CD8-positive, alpha-beta memory T cell (primary cell): ENCODE measurements at regions not wholly inside any gene's neighbourhood (a gene's known extent, or its start where the extent isn't known, plus 50 kb on each side); places are given as distances from the start of the nearest gene placed in this dataset.
A peak's percentile ranks its signal among the peaks of the same experiment; 100 is the strongest.

Experiments used
- CTCF ChIA-PET: fragments of 350-600 bp; sonication (Branson Sonifier 250); formaldehyde crosslinking; loops from one replicate; lab custom pipeline; 2021; ENCODE audit warnings: antibody characterized with exemption; lab: Charles Lee
- POLR2A ChIA-PET: fragments of 350-600 bp; sonication (Branson Sonifier 250); formaldehyde crosslinking; loops from one replicate; lab custom pipeline; 2021; ENCODE audit warnings: antibody characterized with exemption; lab: Charles Lee
- DNase-seq, 5 donors: peaks; one replicate each; pipeline versions ENCODE4 v3.0.0 to v3.0.0-alpha.2; 2020 to 2022; ENCODE audit warnings: mixed read lengths in 1 of 5
- H3K27ac ChIP-seq: one replicate; pipeline ENCODE4 v1.7.0; 2013; ENCODE audit warnings: low read depth, mild to moderate bottlenecking, low read length, moderate library complexity
- H3K27me3 ChIP-seq: 2 replicates; pipeline ENCODE4 v1.7.0; 2013; ENCODE audit warnings: low read length, mild to moderate bottlenecking; ENCODE audit not compliant: insufficient read depth, poor library complexity, severe bottlenecking
- H3K36me3 ChIP-seq: 2 replicates; pipeline ENCODE4 v1.7.0; 2013; ENCODE audit warnings: mild to moderate bottlenecking, low read length, moderate library complexity; ENCODE audit not compliant: insufficient read depth
- H3K4me1 ChIP-seq: 2 replicates; pipeline ENCODE4 v1.7.0; 2013; ENCODE audit warnings: mild to moderate bottlenecking, low read length, moderate library complexity; ENCODE audit not compliant: insufficient read depth
- H3K4me3 ChIP-seq: 2 replicates; pipeline ENCODE4 v1.7.0; 2013; ENCODE audit warnings: mild to moderate bottlenecking, low read length
- H3K9me3 ChIP-seq: 2 replicates; pipeline ENCODE4 v1.7.0; 2013; ENCODE audit warnings: mild to moderate bottlenecking, low read length
- H3K27ac Mint-ChIP-seq, 8 donors: one replicate each; pipeline ENCODE4 v1.8.0; 2020 to 2021; ENCODE audit warnings: mixed read lengths in 8 of 8, mild to moderate bottlenecking in 6 of 8, inconsistent platforms in 3 of 8, moderate library complexity in 3 of 8
- H3K27me3 Mint-ChIP-seq, 2 donors: one replicate each; pipeline ENCODE4 v1.8.0; 2020 to 2021; ENCODE audit warnings: mixed read lengths in 2 of 2, mild to moderate bottlenecking in 1 of 2, moderate library complexity in 1 of 2
- H3K36me3 Mint-ChIP-seq, 3 donors: one replicate each; pipeline ENCODE4 v1.8.0; 2020 to 2021; ENCODE audit warnings: mixed read lengths in 3 of 3, inconsistent platforms in 1 of 3, mild to moderate bottlenecking in 1 of 3
- H3K4me1 Mint-ChIP-seq, 3 donors: one replicate each; pipeline ENCODE4 v1.8.0; 2020 to 2021; ENCODE audit warnings: mixed read lengths in 3 of 3, inconsistent platforms in 1 of 3, mild to moderate bottlenecking in 1 of 3
- H3K4me3 Mint-ChIP-seq, 7 donors: one replicate each; pipeline ENCODE4 v1.8.0; 2020 to 2021; ENCODE audit warnings: mixed read lengths in 7 of 7, mild to moderate bottlenecking in 6 of 7, moderate library complexity in 4 of 7, inconsistent platforms in 2 of 7
- H3K9me3 Mint-ChIP-seq, 5 donors: one replicate each; pipeline ENCODE4 v1.8.0; 2020 to 2022; ENCODE audit warnings: mixed read lengths in 5 of 5, mild to moderate bottlenecking in 3 of 5, moderate library complexity in 2 of 5, inconsistent platforms in 1 of 5

DNA sequence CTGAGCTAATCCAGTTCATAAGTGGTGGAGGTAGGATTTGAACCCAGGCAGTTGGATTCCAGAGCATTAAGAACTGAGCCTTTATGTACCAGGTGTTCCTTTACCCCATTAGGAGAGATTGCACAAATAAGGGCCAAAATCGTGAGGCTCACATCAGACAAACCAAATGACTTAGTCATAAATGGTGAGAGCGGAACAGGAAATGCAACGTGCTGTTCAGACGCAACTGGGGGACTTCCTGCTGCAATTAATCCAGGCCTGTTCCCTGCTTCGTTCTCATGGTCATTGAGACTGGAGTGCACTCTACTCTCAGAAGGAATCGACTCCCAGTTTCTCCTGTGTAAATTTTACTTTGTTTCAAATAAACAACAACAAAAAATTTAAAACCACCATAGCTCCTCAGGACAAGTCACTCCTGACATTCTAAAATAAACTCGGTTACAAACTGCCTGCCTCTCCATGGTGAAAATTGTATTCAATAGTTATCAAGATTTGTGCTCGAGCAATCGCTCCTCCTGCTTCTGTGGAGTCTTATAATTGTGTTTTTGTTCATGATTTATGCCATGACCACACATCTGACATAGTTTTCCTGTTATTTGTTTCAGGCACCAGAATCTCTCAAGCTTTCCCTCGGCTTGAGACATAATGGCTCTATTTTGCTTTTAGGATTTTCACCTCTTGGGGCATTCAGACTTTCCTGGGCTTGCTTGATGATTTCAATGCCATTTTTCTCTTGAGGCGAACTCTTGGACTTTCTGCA is 115.3 kb upstream of the BMPER start:
- ChIA-PET CTCF (no interaction called here), POLR2A (no interaction called here)
- Mint-ChIP-seq H3K27ac (no peak overlapping the region), H3K4me1 (no peaks in the 10 kb centered on the region), H3K9me3 (no peaks in the 10 kb centered on the region), H3K27me3 (no peaks in the 10 kb centered on the region), H3K36me3 (peaks cover 0 to 6% (median 1%) of the 10 kb centered on the region in 3 donors), H3K4me3 (no peak overlapping the region)
- no peak overlapping the region for H3K4me3 ChIP-seq
- no peaks in the 10 kb centered on the region for H3K36me3 ChIP-seq
- H3K4me1 ChIP-seq = no peaks in the 10 kb centered on the region
- no peak overlapping the region for H3K27ac ChIP-seq
- no peak for DNase-seq
- no peaks in the 10 kb centered on the region for H3K9me3 ChIP-seq
- H3K27me3 ChIP-seq = no peaks in the 10 kb centered on the region

DNA sequence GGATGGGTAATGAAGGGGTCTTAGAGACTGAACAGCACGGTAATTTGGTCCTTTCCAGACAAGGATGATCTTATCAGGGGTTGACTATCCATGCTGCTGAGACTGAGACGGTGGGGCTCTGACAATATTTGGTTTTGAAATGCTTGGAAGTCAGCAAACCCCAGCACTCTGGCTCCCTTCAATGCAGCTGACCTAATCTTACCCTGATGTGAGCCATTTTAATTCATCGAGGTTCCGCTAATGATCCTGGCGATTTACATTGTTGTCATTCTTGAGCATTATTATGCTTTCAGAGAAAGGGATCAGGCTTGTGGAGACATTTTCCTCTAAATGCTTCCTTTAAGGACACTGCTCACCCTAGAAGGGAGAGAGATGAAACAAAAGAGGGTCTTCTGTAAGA is 114.6 kb upstream of the BMPER start:
- Mint-ChIP-seq H3K4me1 (no peaks in the 10 kb centered on the region), H3K9me3 (no peaks in the 10 kb centered on the region), H3K4me3 (no peak overlapping the region), H3K27me3 (no peaks in the 10 kb centered on the region), H3K27ac (no peak overlapping the region), H3K36me3 (peaks cover 0 to 6% (median 1%) of the 10 kb centered on the region in 3 donors)
- no peaks in the 10 kb centered on the region for H3K36me3 ChIP-seq
- ChIA-PET CTCF (no interaction called here), POLR2A (no interaction called here)
- H3K27me3 ChIP-seq = no peaks in the 10 kb centered on the region
- H3K4me1 ChIP-seq = no peaks in the 10 kb centered on the region
- H3K4me3 ChIP-seq = no peak overlapping the region
- no peak for DNase-seq
- H3K27ac ChIP-seq = no peak overlapping the region
- H3K9me3 ChIP-seq = no peaks in the 10 kb centered on the region

DNA sequence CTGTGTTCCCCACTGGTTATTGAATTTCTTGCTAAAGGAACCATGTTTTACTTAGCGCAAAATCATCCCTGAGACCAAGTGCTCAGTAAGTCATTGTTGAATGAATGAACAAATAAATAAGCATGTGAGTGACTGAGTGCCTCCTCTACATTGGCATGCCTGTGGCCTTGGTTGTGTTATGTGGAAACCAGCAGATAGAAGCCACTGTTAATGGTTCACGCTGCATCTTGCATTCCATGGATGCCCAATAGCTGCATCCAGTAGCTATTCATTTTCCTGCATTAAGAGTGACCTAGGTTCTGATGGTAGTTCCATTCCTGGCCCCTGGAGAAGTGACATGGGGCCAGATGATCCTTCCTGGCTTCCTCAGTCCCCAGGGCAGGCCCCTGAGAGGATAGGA is 113.3 kb upstream of the BMPER start:
- peak overlapping the region in 1 of 8 donors; percentile 58 for H3K27ac Mint-ChIP-seq
- Histone ChIP-seq H3K36me3 (no peaks in the 10 kb centered on the region), H3K9me3 (no peaks in the 10 kb centered on the region), H3K4me1 (no peaks in the 10 kb centered on the region), H3K27ac (no peak overlapping the region), H3K27me3 (no peaks in the 10 kb centered on the region), H3K4me3 (no peak overlapping the region)
- no peaks in the 10 kb centered on the region for H3K27me3 Mint-ChIP-seq
- no peaks in the 10 kb centered on the region for H3K9me3 Mint-ChIP-seq
- no peaks in the 10 kb centered on the region for H3K4me1 Mint-ChIP-seq
- CTCF ChIA-PET = no interaction called here
- H3K4me3 Mint-ChIP-seq = no peak overlapping the region
- POLR2A ChIA-PET = no interaction called here
- no peak for DNase-seq
- peaks cover 0 to 1% (median 0%) of the 10 kb centered on the region in 3 donors for H3K36me3 Mint-ChIP-seq

DNA sequence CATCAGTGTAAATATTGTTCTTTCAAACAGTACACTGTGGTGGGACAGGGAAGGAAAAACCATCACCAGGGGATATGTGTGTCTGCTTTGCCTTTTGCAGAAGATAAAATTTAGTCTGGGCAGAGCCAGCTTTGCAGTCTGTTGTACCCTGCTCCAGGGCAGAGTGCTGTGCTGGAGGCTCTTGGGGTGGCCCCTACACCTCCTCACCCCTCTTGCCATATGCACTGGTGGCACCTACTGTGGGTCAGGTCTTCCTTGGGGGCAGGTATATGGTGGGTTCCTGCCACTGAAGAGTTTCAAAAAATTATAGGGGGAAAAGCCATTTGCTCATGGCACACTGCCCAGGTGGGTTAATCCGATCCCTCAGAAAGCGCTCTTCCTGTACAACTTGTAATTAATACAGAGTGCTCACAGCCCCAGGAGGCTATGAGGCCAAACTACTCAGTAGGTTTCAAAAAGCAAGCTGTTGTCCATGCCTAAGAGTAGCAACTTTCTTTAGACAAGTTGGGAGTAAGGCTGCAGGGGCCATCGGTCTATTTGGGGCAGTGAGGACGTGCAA is 112.7 kb upstream of the BMPER start:
- ChIA-PET POLR2A (no interaction called here), CTCF (no interaction called here)
- H3K36me3 ChIP-seq = no peaks in the 10 kb centered on the region
- H3K9me3 Mint-ChIP-seq = no peaks in the 10 kb centered on the region
- H3K4me3 ChIP-seq = no peak overlapping the region
- no peak overlapping the region for H3K4me3 Mint-ChIP-seq
- no peaks in the 10 kb centered on the region for H3K27me3 ChIP-seq
- peaks cover 0 to 2% of the 10 kb centered on the region in 2 donors for H3K27me3 Mint-ChIP-seq
- H3K27ac ChIP-seq = no peak overlapping the region
- no peaks in the 10 kb centered on the region for H3K4me1 ChIP-seq
- H3K9me3 ChIP-seq = no peaks in the 10 kb centered on the region
- peaks cover 0 to 1% (median 0%) of the 10 kb centered on the region in 3 donors for H3K36me3 Mint-ChIP-seq
- peak overlapping the region in 1 of 8 donors; percentile 58 for H3K27ac Mint-ChIP-seq
- no peak for DNase-seq
- H3K4me1 Mint-ChIP-seq = no peaks in the 10 kb centered on the region

DNA sequence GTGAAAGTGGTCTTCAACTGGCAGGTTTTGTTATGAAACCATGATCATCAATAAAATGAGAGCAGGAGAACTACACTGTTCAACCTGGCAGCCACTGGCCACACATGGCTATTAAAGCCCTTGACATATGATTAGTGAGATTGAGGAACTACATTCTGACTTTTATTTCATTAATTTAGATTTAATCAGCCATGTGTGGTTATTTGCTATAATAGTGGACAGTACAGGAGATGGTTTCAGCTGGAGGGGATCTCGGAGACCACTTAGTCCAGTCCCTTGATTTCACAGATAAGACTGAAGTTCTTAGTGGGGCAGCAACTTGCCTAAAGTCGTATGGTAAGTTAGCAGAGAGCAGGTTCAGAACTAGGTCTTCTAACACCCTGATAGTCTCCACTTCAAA is 111.7 kb upstream of the BMPER start:
- peaks cover 0 to 2% of the 10 kb centered on the region in 2 donors for H3K27me3 Mint-ChIP-seq
- no peaks in the 10 kb centered on the region for H3K4me1 ChIP-seq
- ChIA-PET CTCF (no interaction called here), POLR2A (no interaction called here)
- no peak for DNase-seq
- H3K27ac ChIP-seq = no peak overlapping the region
- H3K36me3 Mint-ChIP-seq = peaks cover 0 to 1% (median 0%) of the 10 kb centered on the region in 3 donors
- H3K36me3 ChIP-seq = no peaks in the 10 kb centered on the region
- no peaks in the 10 kb centered on the region for H3K4me1 Mint-ChIP-seq
- no peak overlapping the region for H3K4me3 Mint-ChIP-seq
- H3K9me3 ChIP-seq = no peaks in the 10 kb centered on the region
- H3K9me3 Mint-ChIP-seq = no peaks in the 10 kb centered on the region
- H3K27me3 ChIP-seq = no peaks in the 10 kb centered on the region
- H3K27ac Mint-ChIP-seq = no peak overlapping the region
- H3K4me3 ChIP-seq = no peak overlapping the region

DNA sequence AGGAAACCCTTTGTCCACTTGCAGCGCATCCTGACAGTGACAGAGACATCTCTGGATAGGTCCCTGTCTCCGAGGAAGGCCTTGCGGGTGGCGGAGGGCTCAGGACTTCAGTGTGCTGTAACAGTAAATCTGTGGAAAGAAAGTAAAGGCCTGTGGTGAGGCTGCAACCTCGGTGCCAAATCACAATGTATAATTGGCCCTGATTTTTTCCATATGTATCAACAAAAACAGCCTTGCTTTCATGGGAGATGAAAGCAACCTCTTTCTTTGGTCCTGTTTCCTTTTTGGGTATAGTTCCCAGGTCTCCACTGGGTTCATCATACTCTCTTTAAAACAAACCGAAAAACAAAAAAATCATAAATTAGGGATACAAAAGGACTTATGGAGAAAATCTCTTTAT is 110.9 kb upstream of the BMPER start:
- Histone ChIP-seq H3K4me1 (no peaks in the 10 kb centered on the region), H3K27me3 (no peaks in the 10 kb centered on the region), H3K36me3 (no peaks in the 10 kb centered on the region), H3K9me3 (no peaks in the 10 kb centered on the region), H3K4me3 (no peak overlapping the region), H3K27ac (no peak overlapping the region)
- CTCF ChIA-PET = no interaction called here
- Mint-ChIP-seq H3K9me3 (no peaks in the 10 kb centered on the region), H3K36me3 (peaks cover 0 to 1% (median 0%) of the 10 kb centered on the region in 3 donors), H3K27ac (no peak overlapping the region), H3K27me3 (peaks cover 0 to 2% of the 10 kb centered on the region in 2 donors), H3K4me1 (no peaks in the 10 kb centered on the region), H3K4me3 (no peak overlapping the region)
- no peak for DNase-seq
- POLR2A ChIA-PET = no interaction called here

GRCh38 chr7:33794959-33795358 is 110.4 kb upstream of the BMPER start:
- Mint-ChIP-seq H3K9me3 (no peaks in the 10 kb centered on the region), H3K4me1 (no peaks in the 10 kb centered on the region), H3K36me3 (peaks cover 0 to 1% (median 0%) of the 10 kb centered on the region in 3 donors), H3K27ac (no peak overlapping the region), H3K27me3 (peaks cover 0 to 2% of the 10 kb centered on the region in 2 donors), H3K4me3 (no peak overlapping the region)
- ChIA-PET CTCF (no interaction called here), POLR2A (no interaction called here)
- H3K27ac ChIP-seq = no peak overlapping the region
- DNase-seq = no peak
- H3K9me3 ChIP-seq = no peaks in the 10 kb centered on the region
- no peaks in the 10 kb centered on the region for H3K27me3 ChIP-seq
- H3K4me1 ChIP-seq = no peaks in the 10 kb centered on the region
- no peak overlapping the region for H3K4me3 ChIP-seq
- H3K36me3 ChIP-seq = no peaks in the 10 kb centered on the region

DNA sequence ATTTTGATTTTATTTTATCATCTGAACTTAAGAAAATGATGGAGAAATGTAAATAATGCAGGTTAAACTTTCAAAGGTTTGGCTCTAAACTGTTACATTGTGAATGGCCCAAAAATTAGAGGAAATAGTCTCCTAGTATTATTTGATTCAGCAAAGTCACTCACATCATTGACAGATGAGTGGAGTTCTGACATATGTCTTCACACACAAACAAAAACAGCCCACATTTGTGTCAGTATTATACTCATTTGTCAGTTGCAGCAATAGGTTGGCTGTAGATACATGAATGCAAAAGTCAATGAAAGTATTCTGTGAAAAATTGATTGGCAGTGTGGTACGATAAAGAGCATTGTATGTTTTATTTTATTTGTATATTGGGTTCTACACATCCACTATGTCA is 108.8 kb upstream of the BMPER start:
- CTCF ChIA-PET = no interaction called here
- H3K27ac Mint-ChIP-seq = no peak overlapping the region

More for the DNA sequence above, 108.8 kb upstream of the BMPER start:
- POLR2A ChIA-PET = no interaction called here
- Mint-ChIP-seq H3K4me3 (no peak overlapping the region), H3K4me1 (no peaks in the 10 kb centered on the region), H3K9me3 (peaks cover 0 to 3% (median 1%) of the 10 kb centered on the region in 5 donors), H3K36me3 (no peaks in the 10 kb centered on the region), H3K27me3 (peaks cover 0 to 2% of the 10 kb centered on the region in 2 donors)
- no peaks in the 10 kb centered on the region for H3K9me3 ChIP-seq
- no peaks in the 10 kb centered on the region for H3K4me1 ChIP-seq
- no peak overlapping the region for H3K4me3 ChIP-seq
- H3K27me3 ChIP-seq = no peaks in the 10 kb centered on the region
- no peak overlapping the region for H3K27ac ChIP-seq
- H3K36me3 ChIP-seq = no peaks in the 10 kb centered on the region
- DNase-seq = no peak
